Prostate gland (tissue), 2 donors: ENCODE measurements at regions not wholly inside any gene's neighbourhood (a gene's known extent, or its start where the extent isn't known, plus 50 kb on each side); places are given as distances from the start of the nearest gene placed in this dataset.

ENCODE experiments used
- POLR2A ChIP-seq: fragments of 450-650 bp; IDR thresholded peaks from one replicate; pipeline ENCODE4 v1.6.1; 2016; ENCODE audit warnings: antibody characterized with exemption, mild to moderate bottlenecking
- POLR2AphosphoS5 ChIP-seq: sonication (generic); formaldehyde crosslinking; IDR thresholded peaks from one replicate; pipeline ENCODE4 v1.6.1; 2017; ENCODE audit warnings: antibody characterized with exemption
- TF ChIP-seq, protein P1 (sequence below), 4 experiments: fragments of 200-600 bp in 2 of 4; fragments of 450-650 bp in 2 of 4; sonication (generic) in 2 of 4; IDR thresholded peaks; 1 replicate in 3 of 4; 2 replicates in 1 of 4; pipeline ENCODE4 v1.5.1; 2016 to 2019; ENCODE audit warnings: antibody characterized with exemption in 4 of 4, mild to moderate bottlenecking in 2 of 4, moderate library complexity in 2 of 4

GRCh38 chr2:121039679-121040078, 245.3 kb downstream of the TFCP2L1 start:
- TF ChIP-seq POLR2AphosphoS5 (no peak), POLR2A (no peak)
- TF ChIP-seq, protein P1, sequence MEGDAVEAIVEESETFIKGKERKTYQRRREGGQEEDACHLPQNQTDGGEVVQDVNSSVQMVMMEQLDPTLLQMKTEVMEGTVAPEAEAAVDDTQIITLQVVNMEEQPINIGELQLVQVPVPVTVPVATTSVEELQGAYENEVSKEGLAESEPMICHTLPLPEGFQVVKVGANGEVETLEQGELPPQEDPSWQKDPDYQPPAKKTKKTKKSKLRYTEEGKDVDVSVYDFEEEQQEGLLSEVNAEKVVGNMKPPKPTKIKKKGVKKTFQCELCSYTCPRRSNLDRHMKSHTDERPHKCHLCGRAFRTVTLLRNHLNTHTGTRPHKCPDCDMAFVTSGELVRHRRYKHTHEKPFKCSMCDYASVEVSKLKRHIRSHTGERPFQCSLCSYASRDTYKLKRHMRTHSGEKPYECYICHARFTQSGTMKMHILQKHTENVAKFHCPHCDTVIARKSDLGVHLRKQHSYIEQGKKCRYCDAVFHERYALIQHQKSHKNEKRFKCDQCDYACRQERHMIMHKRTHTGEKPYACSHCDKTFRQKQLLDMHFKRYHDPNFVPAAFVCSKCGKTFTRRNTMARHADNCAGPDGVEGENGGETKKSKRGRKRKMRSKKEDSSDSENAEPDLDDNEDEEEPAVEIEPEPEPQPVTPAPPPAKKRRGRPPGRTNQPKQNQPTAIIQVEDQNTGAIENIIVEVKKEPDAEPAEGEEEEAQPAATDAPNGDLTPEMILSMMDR (IDR thresholded peaks at IDR 0.05): no peak
